Mucosa of descending colon (tissue), 3 donors: ENCODE measurements at regions not wholly inside any gene's neighbourhood (a gene's known extent, or its start where the extent isn't known, plus 50 kb on each side); places are given as distances from the start of the nearest gene placed in this dataset.

ENCODE experiments used
- ATAC-seq: fragments of 200-7000 bp; cut with Tn5 transposase; one replicate; pipeline ENCODE4 v1.9.1; 2020; ENCODE audit warnings: mild to moderate bottlenecking, moderate library complexity
- DNase-seq, 3 donors: peaks; one replicate each; pipeline ENCODE4 v3.0.0-alpha.2; 2020
- H3K36me3 ChIP-seq: fragments of 200-600 bp; one replicate; pipeline ENCODE4 v1.8.0; 2021; ENCODE audit warnings: low read depth, mild to moderate bottlenecking
- H3K4me1 ChIP-seq: fragments of 200-600 bp; one replicate; pipeline ENCODE4 v1.8.0; 2021; ENCODE audit warnings: low read depth, mild to moderate bottlenecking
- H3K4me3 ChIP-seq: fragments of 200-600 bp; one replicate; pipeline ENCODE4 v1.8.0; 2021; ENCODE audit warnings: mild to moderate bottlenecking
- H3K9me3 ChIP-seq: fragments of 200-600 bp; one replicate; pipeline ENCODE4 v1.8.0; 2021; ENCODE audit warnings: mild to moderate bottlenecking
- CTCF ChIP-seq: fragments of 200-600 bp; IDR thresholded peaks from one replicate; pipeline ENCODE4 v1.8.0; 2022; ENCODE audit warnings: antibody characterized with exemption, mild to moderate bottlenecking
- intact Hi-C, 2 donors: fragments of 100-400 bp; cut with DNase I in 1 of 2; cut with micrococcal nuclease in 1 of 2; formaldehyde crosslinking; loops; one replicate each; pipeline versions ENCODE4 v1.11.0 to v1.11.1; 2022; cut with DNase I, micrococcal nuclease
- donor health status: DM: no; HTN: no; CAD: no; lungs with moderate emphysema.
- donor health status: DM: no; HTN: no; CAD: no.
- donor health status: DM: no; HTN: yes; CAD: no.

- ATAC-seq (no peak), DNase-seq (no peak)
- intact Hi-C loops: no loop called here
- no peaks in the 10 kb centered on the region for H3K4me1 ChIP-seq
- H3K4me3 ChIP-seq: no peak overlapping the region
- peaks cover 49% of the 10 kb centered on the region for H3K9me3 ChIP-seq
- no peak for TF ChIP-seq CTCF
- H3K36me3 ChIP-seq: no peaks in the 10 kb centered on the region
Observed at GRCh38 chr5:2861605-2862004, 110.1 kb upstream of the IRX2 start.

- Histone ChIP-seq H3K9me3 (peaks cover 48% of the 10 kb centered on the region), H3K36me3 (no peaks in the 10 kb centered on the region), H3K4me3 (no peak overlapping the region), H3K4me1 (no peaks in the 10 kb centered on the region)
- ATAC-seq (no peak), DNase-seq (no peak)
- no peak for TF ChIP-seq CTCF
- intact Hi-C loops: no loop called here
Observed at GRCh38 chr5:2860101-2860500, 108.6 kb upstream of the IRX2 start.

GRCh38 chr5:2857837-2858236, 106.4 kb upstream of the IRX2 start:
- no peak overlapping the region for H3K4me3 ChIP-seq
- no peaks in the 10 kb centered on the region for H3K4me1 ChIP-seq
- H3K36me3 ChIP-seq: no peaks in the 10 kb centered on the region
- TF ChIP-seq CTCF: no peak
- peaks cover 31% of the 10 kb centered on the region for H3K9me3 ChIP-seq
- intact Hi-C loops: no loop called here
- no peak for DNase-seq
- no peak for ATAC-seq

GRCh38 chr5:2856206-2856605, 104.7 kb upstream of the IRX2 start:
- intact Hi-C loops: no loop called here
- Histone ChIP-seq H3K9me3 (peaks cover 21% of the 10 kb centered on the region), H3K36me3 (no peaks in the 10 kb centered on the region), H3K4me3 (no peak overlapping the region), H3K4me1 (no peaks in the 10 kb centered on the region)
- TF ChIP-seq CTCF: no peak
- ATAC-seq (no peak), DNase-seq (no peak)

GRCh38 chr5:2852446-2852845, 101.0 kb upstream of the IRX2 start:
- DNase-seq (no peak), ATAC-seq (no peak)
- TF ChIP-seq CTCF: no peak
- H3K36me3 ChIP-seq: no peaks in the 10 kb centered on the region
- H3K4me3 ChIP-seq: no peak overlapping the region
- intact Hi-C loops: no loop called here
- H3K9me3 ChIP-seq: peaks cover 13% of the 10 kb centered on the region
- H3K4me1 ChIP-seq: no peaks in the 10 kb centered on the region

GRCh38 chr5:2851895-2852294, 100.4 kb upstream of the IRX2 start:
- no peaks in the 10 kb centered on the region for H3K4me1 ChIP-seq
- H3K4me3 ChIP-seq: no peak overlapping the region
- no peaks in the 10 kb centered on the region for H3K36me3 ChIP-seq
- peaks cover 13% of the 10 kb centered on the region for H3K9me3 ChIP-seq
- intact Hi-C loops: no loop called here
- ATAC-seq (no peak), DNase-seq (no peak)
- no peak for TF ChIP-seq CTCF
